ENCODE measurements at regions not wholly inside any gene's neighbourhood (a gene's known extent, or its start where the extent isn't known, plus 50 kb on each side); places are given as distances from the start of the nearest gene placed in this dataset.
"Not testable (repeated sequence)": the region's sequence is repeated elsewhere in the genome, so short reads cannot be mapped to it uniquely, and the experiment has no call there.

DNA sequence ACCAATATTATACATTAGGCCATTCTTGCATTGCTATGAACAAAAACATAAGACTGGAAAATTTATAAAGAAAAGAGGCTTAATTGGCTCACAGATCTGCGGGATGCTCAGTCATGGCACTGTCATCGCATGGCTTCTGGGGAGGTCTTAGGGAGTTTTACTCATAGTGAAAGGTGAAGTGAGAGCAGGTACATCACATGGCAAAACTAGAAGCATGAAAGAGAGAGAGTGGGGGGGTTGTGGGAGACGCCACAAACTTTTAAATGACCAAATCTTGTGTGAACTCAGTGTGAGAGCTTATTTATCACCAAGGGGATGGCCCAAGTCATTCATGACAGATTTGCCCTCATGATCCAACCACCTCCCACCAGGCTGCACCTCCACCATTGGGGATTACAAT is 398.3 kb upstream of the EDIL3 start:
- no peak for DNase-seq

GRCh38 chr5:84779186-84779585 is 394.5 kb upstream of the EDIL3 start:
- DNase-seq = no peak

- no peak for DNase-seq
Measured at GRCh38 chr5:84764227-84764626, 379.5 kb upstream of the EDIL3 start.

GRCh38 chr5:84758008-84758407 is 373.3 kb upstream of the EDIL3 start:
- no peak for DNase-seq

DNA sequence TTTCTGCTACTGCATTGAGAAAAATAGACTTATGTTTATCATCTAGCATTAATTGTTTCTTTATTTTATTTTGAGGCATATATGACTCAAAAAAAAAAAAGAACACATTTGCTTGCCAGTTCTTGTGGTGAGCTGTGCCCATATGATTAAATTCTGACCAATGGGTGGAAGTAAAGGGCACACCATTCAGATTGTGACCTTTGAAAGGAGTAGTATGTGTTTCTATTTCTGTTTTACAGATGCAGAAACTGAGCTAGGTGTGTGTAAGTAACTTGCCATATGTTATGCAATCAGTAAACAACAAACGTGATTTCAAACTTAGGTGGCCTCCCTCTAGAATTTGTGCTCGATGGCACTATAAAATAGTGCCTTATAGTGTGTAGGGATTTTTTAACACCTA is 368.1 kb upstream of the EDIL3 start:
- no peak for DNase-seq

- no peak for DNase-seq
Measured at GRCh38 chr5:84748313-84748712, 363.6 kb upstream of the EDIL3 start.

GRCh38 chr5:84746280-84746679 is 361.6 kb upstream of the EDIL3 start:
- not testable (repeated sequence) for DNase-seq

DNA sequence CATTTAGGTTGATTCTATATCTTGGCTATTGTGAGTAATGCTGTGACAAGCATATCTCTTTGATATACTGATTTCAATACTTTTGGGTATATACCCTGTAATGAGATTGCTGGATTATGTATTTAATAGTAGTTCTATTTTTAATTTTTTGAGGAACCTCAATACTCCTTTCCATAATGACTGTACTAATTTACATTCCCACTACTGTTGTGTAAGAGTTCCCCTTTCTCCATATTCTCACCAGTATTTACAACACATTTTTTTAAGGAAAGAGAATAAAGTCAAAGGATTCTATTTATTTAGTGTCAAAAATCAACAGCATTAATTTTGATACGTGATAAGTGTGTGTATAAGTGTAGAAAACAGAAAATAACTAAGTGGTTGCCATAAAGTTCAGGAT is 356.4 kb upstream of the EDIL3 start:
- no peak for DNase-seq

- DNase-seq = no peak
Measured at GRCh38 chr5:84729326-84729725, 344.6 kb upstream of the EDIL3 start.

GRCh38 chr5:84727708-84728107 is 343.0 kb upstream of the EDIL3 start:
- no peak for DNase-seq

- no peak for DNase-seq
Measured at GRCh38 chr5:84725946-84726570, 341.4 kb upstream of the EDIL3 start.

GRCh38 chr5:84724683-84725082 is 340.0 kb upstream of the EDIL3 start:
- DNase-seq = no peak

DNA sequence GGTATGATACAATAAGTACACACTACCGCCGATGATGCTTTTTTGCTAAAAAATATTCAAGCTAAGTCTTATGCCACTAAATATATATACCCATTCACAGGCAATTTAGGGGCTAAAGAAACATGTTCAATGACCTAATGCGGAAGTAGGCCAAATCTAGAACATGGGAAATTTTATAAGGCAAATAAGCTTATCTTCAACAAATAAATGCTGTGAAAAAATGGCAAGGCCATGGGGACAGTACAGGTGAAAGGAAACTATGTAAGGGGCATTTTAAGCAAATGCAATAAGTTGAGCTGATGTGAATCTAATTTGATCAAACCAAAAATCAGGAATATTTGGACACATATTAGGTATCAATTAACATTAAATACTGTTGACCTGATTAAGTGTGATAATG is 339.5 kb upstream of the EDIL3 start:
- DNase-seq = no peak

DNA sequence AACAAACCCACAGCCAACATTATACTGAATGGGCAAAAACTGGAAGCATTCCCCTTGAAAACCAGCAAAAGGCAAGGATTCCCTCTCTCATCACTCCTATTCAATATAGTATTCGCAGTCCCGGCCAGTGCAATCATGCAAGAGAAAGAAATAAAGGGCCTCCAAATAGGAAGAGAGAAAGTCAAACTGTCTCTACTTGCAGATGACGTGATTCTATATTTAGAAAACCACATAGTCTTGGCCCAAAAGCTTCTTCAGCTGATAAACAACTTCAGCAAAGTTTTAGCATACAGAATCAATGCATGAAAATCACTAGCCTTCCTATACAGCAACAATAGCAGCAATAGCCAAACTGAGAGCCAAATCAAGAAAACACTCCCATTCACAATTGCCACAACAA is 333.7 kb upstream of the EDIL3 start:
- no peak for DNase-seq

DNA sequence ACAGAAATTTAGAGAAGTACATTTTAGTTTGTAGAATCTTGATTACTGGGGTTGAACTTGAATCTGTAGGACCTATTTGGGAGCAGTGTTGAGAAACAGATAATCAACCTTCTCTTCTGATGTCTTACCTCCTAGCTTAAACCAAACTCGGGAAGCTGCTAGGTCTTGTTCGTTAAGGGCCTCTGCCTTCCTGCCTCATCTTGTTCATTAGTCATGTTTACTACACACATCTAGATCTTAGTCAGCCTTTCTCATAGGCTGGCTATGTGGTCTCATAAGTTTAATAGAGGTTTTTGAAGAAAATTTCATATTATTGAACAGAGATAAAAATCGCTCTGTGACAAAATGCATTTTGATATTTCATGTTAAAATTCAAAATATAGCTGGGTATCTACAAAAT is 331.0 kb upstream of the EDIL3 start:
- no peak for DNase-seq

DNA sequence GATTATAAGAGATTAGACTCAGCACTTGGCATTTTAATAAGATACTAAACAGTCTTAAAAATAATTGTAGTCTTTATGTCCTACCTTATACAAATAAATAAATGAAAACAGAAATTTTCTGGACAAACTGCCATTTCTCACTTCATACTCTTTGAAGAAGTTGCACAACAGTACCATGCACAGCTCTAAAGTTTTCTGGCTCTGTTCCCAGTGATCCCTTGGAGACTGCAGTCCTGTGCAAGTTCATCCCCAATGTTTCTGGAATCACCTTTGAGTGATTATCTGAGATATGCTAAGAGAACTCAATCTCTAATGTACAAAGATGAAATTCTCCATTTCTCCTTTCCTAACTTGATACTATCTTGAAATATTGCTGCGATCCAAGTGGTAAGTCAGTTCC is 330.4 kb upstream of the EDIL3 start:
- DNase-seq = no peak

- no peak for DNase-seq
Measured at GRCh38 chr5:84709075-84709474, 324.4 kb upstream of the EDIL3 start.

DNA sequence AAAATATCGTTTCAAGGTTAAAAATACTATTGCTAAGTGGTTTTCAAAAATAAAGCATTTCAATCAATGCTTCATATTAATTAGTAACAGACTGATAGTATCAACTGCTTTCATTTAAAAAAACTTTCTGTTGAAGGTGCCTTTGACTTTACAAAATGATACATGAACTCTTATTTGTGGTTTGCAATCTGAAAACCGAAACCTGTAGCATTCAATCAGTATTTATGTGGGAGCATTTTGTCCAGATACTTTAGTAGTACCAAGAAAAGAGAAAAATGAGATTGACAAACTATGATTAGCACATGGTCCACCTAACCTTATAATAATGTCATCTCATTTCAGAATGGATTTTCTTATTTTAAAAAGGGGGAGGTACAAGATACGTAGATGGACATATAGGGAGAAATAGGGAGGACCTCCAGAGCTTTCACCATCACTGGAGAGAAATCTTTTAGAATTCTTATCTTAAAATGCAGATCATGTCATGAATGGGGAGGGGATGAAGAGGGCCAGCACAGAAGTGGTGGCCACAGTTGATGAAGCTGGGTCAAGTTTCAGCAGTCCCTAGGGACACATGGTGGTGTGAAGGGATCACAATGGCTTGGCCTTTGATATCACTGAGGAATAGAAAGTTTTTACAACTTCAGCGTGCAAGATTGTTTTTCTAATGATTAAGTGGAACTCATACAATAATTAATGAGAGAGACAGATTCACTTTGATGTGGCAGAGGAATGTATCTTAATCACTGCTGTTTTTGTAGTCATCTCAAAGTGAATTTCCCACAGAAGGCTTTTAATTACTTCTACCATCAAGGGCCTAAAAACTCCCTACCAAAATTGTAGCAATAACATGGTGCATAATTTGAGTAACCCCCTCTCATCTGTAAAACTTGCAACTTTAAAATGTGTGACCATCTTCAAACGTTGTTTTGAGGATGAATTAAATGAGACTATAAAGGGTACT is 322.3 kb upstream of the EDIL3 start:
- DNase-seq = no peak

DNA sequence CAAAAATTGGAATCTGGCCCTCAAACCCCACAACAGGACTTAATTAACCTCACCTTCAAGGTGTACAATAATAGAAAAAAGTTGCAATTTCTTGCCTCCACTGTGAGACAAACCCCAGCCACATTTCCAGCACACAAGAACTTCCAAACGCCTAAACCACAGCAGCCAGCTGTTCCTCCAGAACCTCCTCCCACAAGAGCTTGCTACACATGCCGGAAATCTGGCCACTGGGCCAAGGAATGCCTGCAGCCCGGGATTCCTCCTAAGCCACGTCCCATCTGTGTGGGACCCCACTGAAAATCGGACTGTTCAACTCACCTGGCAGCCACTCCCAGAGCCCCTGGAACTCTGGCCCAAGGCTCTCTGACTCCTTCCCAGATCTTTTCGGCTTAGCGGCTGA is 315.9 kb upstream of the EDIL3 start:
- DNase-seq = not testable (repeated sequence)

DNA sequence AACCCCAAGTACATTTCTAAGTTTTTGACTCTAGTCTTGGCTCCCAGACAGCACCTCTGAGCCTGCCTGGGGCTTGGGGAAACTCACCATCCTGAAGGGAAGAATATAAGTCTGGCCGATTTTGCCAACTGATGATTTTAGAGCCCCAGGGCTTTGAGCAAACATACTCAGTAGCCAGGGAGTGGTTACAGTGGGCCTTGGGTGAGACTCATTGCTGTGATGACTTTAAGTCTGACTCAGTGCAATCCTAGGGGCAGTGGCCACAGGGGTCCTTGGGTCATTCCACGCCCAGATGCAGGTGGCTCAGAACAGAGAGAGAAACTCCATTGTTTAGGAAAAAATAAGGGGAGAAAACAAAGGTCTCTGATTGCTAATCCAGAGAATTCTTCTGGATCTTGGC is 312.0 kb upstream of the EDIL3 start:
- no peak for DNase-seq

- no peak for DNase-seq
Measured at GRCh38 chr5:84695330-84695729, 310.6 kb upstream of the EDIL3 start.

DNA sequence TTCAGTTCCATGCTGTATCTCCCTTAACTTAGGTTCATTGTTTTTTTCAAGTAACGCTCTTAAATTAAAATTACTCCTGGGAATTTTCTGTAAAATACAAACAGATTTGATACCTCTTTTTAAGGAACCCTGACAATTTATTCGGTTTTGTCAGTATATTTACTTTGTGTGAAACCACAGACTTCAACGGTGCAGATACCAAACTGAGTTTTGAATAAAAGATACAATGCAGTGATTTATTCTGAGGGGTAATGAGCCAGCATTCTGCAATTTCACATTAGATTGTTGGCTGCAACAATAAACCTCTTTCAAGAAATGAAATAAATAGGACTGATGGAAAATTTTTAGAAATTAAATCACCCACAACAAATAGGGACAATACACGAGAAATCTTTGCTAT is 308.6 kb upstream of the EDIL3 start:
- DNase-seq = no peak

DNA sequence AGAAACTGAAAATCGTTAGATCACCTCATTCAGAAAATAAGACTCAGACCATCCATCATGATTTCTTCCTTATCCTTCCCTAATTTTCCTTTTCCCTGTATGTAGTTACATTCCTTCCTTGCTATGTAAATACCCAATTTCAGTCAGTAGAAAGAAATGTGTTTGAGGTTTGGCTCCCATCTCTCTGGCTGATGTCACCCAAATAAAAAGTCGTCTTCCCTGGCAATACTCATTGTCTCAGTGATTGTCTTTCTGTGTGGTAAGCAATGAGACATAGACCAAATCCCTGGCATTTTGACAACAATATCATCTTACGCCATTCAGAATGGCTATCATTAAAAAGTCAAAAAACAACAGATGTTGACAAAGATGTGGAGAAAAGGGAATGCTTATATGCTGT is 303.9 kb upstream of the EDIL3 start:
- DNase-seq = no peak

DNA sequence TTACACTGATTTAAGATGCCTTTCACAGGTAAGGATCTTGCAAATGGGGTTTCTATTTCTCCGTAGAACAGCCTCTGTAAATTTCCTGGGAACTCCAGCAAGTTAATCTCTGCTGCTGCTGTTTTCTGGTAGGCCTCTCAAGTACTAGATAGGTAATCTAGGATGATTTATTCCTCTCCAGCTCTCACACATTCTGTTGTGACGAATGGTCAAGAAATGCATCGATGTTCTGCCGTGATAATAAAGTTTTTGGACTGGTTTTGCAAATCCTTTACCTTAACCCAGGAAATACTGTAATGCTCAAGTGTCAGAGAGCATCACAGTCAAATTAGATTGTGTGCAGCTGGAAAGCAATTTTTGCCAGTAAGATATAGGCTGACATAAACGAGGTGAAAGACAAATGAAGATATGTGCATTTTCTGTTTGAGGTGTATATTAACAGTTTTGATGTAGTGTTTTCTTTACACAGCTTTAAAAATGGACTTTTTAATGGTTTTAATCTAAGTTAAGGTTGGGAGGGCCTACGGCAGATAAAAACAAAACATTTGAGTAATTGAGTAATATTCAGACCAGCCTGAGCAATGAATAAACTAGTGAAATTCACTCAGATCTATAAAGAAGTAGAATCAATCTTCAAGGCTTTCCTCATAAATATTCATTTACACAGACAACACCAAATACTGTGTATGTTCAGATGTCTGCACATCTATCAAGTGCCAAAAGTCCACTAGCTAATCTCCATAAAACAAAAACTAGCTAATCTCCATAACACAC is 300.6 kb upstream of the EDIL3 start:
- DNase-seq = no peak

Data from NCI-H526 treated with DMSO at 0.1 percent for 48 hours (cell line).